ENCODE measurements at regions not wholly inside any gene's neighbourhood (a gene's known extent, or its start where the extent isn't known, plus 50 kb on each side); places are given as distances from the start of the nearest gene placed in this dataset.

DNA sequence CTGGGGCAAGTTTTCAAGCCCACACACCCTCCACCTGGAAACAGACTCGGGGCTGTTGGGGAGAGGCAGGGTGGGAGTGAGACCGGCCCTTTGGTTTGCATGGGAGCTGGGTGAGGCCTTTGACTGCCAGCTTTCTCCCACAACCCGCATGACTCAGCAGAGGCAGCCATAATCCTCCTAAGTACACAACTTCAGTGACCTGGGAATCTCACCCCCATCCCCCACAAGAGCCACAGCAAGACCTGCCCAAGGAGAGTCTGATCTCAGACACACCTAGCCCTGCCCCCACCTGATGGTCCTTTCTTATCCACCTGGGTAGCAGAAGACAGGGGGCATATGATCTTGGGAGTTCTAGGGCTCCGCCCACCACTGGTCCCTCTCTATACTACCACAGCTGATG, 1615.4 kb downstream of the EFNB2 start:
- TF ChIP-seq CTCF (IDR thresholded peaks at IDR 0.05), result no peak
- Histone ChIP-seq H3K4me1 (no peaks in the 10 kb centered on the region), H3K27ac (no peak overlapping the region), H3K4me3 (no peak overlapping the region), H3K9me3 (no peaks in the 10 kb centered on the region), H3K36me3 (no peaks in the 10 kb centered on the region), H3K27me3 (no peaks in the 10 kb centered on the region)
- intact Hi-C loops (cut with DNase I), result no loop called here
- no peak for DNase-seq (ENCODE audit: low spot score in 2 of 2)

- no peak for TF ChIP-seq CTCF (IDR thresholded peaks at IDR 0.05)
- no peaks in the 10 kb centered on the region for H3K27me3 ChIP-seq
- intact Hi-C loops (cut with DNase I), result no loop called here
- H3K9me3 ChIP-seq, result no peaks in the 10 kb centered on the region
- no peak overlapping the region for H3K4me3 ChIP-seq
- H3K36me3 ChIP-seq, result no peaks in the 10 kb centered on the region
- no peak overlapping the region for H3K27ac ChIP-seq
- H3K4me1 ChIP-seq, result no peaks in the 10 kb centered on the region
- no peak for DNase-seq (ENCODE audit: low spot score in 2 of 2)
Measured at GRCh38 chr13:104900191-104900817, 1635.2 kb downstream of the EFNB2 start.

GRCh38 chr13:104898484-104898883, 1637.0 kb downstream of the EFNB2 start:
- Histone ChIP-seq H3K9me3 (no peaks in the 10 kb centered on the region), H3K4me1 (no peaks in the 10 kb centered on the region), H3K27ac (no peak overlapping the region), H3K36me3 (no peaks in the 10 kb centered on the region), H3K4me3 (no peak overlapping the region), H3K27me3 (no peaks in the 10 kb centered on the region)
- intact Hi-C loops (cut with DNase I), result no loop called here
- TF ChIP-seq CTCF (IDR thresholded peaks at IDR 0.05), result no peak
- DNase-seq (ENCODE audit: low spot score in 2 of 2), result no peak

DNA sequence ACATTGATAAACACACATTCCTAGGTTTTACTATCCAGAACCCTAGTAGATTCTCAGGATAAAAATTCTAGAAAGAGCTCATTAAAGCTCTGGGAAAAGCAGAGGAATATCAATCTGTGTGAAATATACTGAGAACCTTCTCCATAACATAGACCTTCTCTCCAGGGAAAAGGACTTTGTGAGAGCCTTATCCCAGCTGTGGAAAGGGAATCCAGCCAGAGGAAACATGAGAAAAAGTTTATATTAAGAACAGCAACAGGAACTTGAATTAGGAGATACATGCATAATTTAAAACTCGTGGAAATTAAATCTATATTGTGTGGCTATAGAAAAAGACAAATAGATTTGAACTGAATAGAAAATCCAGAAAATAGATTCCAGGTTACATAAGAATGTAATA, 1639.9 kb downstream of the EFNB2 start:
- Histone ChIP-seq H3K4me3 (no peak overlapping the region), H3K9me3 (no peaks in the 10 kb centered on the region), H3K36me3 (no peaks in the 10 kb centered on the region), H3K27me3 (no peaks in the 10 kb centered on the region), H3K27ac (no peak overlapping the region), H3K4me1 (no peaks in the 10 kb centered on the region)
- intact Hi-C loops (cut with DNase I), result no loop called here
- no peak for DNase-seq (ENCODE audit: low spot score in 2 of 2)
- no peak for TF ChIP-seq CTCF (IDR thresholded peaks at IDR 0.05)

GRCh38 chr13:104875038-104875754, 1660.3 kb downstream of the EFNB2 start:
- Histone ChIP-seq H3K9me3 (no peaks in the 10 kb centered on the region), H3K27ac (no peak overlapping the region), H3K4me1 (no peaks in the 10 kb centered on the region), H3K36me3 (no peaks in the 10 kb centered on the region), H3K4me3 (no peak overlapping the region), H3K27me3 (no peaks in the 10 kb centered on the region)
- no peak for TF ChIP-seq CTCF (IDR thresholded peaks at IDR 0.05)
- intact Hi-C loops (cut with DNase I), result no loop called here
- no peak for DNase-seq (ENCODE audit: low spot score in 2 of 2)

All from ascending aorta (tissue), 2 donors.